Sciatic nerve (tissue), 2 donors: ENCODE measurements at regions not wholly inside any gene's neighbourhood (a gene's known extent, or its start where the extent isn't known, plus 50 kb on each side); places are given as distances from the start of the nearest gene placed in this dataset.

Experiments
- ATAC-seq: fragments of 200-7000 bp; cut with Tn5 transposase; one replicate; pipeline ENCODE4 v1.9.1; 2020; ENCODE audit warnings: mild to moderate bottlenecking, moderate library complexity
- DNase-seq: peaks from one replicate; pipeline ENCODE4 v3.0.0-alpha.2; 2020; ENCODE audit warnings: low spot score
- intact Hi-C: fragments of 100-400 bp; cut with DNase I; formaldehyde crosslinking; loops from one replicate; pipeline ENCODE4 v1.14.2; 2022
- donor health status: DM: no; HTN: no; CAD: no.
- donor health status: DM: no; HTN: no; CAD: no.

DNA sequence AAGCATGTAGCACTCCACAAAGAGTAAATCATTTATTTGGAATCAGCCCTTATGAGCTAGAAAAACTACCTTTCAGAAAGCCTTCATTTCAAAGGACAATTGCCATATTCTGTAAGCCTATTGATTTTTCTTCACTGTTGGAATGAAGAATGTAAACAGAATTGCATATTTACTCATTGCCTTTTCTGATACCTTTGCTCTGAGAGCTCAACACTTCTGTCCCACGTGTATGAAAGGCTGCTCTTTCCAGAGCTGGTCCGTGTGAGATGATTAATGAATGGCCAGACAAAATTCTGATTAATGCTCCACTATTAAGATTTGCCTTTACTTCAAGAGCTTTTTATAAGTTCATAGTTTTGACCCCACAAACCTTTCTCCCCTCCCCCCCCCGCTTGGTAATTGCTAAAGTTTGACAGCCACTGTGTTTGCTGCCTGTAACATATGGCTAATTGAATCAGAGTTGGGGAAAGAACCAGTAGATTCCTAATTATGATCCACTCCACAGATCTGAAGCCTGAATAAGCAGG lies 63.0 kb upstream of the PLEKHA5 start:
- intact Hi-C loops, result no loop called here
- no peak for ATAC-seq

DNA sequence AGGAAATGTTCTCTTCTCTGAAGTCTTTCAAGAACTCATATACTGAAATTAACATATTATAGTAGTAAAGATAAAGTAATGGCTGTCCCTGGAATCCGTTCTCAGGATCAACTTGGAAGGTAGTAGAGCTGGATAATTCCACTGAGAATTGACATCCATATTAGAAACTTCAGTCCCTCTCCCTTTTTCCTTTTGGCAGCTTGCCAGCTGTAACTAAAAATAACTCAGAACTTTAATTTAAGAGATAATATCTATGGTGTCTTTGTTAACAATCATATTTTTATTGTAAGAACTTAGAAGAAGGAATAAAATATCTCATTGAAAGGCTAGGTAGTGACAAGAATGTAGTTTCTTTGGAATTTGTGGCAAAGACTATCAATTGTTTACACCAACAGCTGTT lies 61.4 kb upstream of the PLEKHA5 start:
- intact Hi-C loops, result no loop called here
- ATAC-seq (no peak), DNase-seq (no peak)

More for the DNA sequence above, 63.0 kb upstream of the PLEKHA5 start:
- no peak for DNase-seq

DNA sequence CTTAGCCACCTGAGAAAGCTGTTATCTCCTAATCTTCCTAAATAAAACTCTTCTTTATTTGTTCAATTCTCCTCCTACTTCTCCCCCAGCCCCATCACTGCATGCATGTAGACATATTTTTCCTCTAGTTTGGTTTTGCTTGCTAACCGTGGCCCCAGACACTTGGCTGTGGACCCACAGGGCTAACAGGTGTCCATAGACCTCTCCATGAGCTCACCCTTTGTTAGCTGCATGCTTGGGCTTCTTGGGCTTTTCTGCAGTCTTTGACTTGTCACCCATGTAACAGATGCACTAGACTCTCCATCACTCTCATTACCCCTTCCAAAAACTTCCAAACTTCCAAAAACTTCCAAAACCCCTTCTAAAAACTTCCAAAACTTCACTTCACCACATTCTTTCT lies 59.2 kb upstream of the PLEKHA5 start:
- intact Hi-C loops, result no loop called here
- no peak for DNase-seq
- ATAC-seq, result no peak

DNA sequence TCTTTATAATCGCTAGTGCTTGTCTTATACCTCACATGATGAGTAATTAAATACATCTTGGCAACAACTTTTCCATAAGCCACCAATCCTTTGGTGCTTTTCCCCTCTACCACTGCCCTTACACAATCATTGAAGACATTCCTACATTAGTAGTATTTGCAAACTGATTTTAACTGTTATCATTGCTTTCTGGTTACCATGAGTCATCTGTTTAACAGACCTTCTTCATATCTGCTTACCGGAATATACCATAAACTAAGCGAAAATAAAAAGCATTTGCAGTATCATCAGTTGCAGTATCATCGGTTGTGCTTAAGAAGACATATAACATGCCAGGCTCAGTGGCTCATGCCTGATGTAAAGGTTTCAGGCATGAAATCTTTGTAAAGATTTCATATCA lies 54.8 kb upstream of the PLEKHA5 start:
- no peak for ATAC-seq
- DNase-seq, result no peak
- intact Hi-C loops, result no loop called here

DNA sequence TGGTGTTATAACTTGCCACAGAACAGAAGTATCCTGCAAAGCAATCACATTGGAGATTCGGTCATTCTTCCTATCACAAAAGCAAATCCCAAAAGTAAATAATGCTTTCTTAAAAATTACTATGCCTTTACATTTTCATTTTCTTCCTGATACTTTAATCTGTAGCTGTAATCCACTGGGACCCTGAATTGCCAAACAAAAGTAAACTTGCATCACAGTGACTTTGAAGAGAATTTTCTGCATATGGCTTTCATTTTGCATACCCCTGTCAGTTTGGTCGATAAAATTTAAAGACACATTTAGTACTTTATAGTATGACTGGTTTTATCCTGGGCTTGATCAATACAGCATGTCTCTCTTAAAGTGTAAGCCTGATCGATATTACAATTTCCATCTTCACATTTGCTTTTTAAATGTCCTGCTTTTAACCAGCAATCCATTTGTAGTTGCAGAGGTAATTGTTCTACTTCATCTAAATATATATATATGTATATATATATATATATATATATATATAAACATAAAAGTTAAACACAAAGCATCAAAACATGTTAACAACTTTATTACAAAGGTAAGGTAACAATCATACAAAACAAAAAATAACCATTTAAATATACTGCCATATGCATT lies 53.7 kb upstream of the PLEKHA5 start:
- ATAC-seq, result no peak
- intact Hi-C loops, result no loop called here
- DNase-seq, result no peak
